K562 (cell line): ENCODE measurements at regions not wholly inside any gene's neighbourhood (a gene's known extent, or its start where the extent isn't known, plus 50 kb on each side); places are given as distances from the start of the nearest gene placed in this dataset.

ENCODE experiments used
- ATAC-seq: fragments of 200-7000 bp; cut with Tn5 transposase; 3 replicates; pipeline ENCODE4 v1.9.1; 2020; ENCODE audit warnings: moderate library complexity
- BruUV-seq: library from RNA; stranded (reverse); fragments of 400-500 nt; replicated peaks from 2 replicates; lab custom pipeline; 2021; lab: Mats Ljungman, UMichigan
- CTCF ChIA-PET: fragments of 300-600 bp; formaldehyde crosslinking; extraction: SDS; loops from one replicate; lab custom pipeline; 2021; ENCODE audit warnings: low intra/inter-chr PET ratio; lab: Yijun Ruan, JAX
- POLR2A ChIA-PET: fragments of 300-600, 350-650 bp; sonication (Branson Sonifier 250); formaldehyde crosslinking; extraction: SDS; loops from one replicate; lab custom pipeline; 2021; ENCODE audit warnings: antibody characterized with exemption, inconsistent platforms; lab: Yijun Ruan, JAX
- DNase-seq, 4 experiments: peaks; one replicate each; pipeline versions ENCODE4 v3.0.0 to v3.0.0-alpha.2; 2011 to 2018; ENCODE audit warnings: low spot score in 3 of 4, mixed read lengths in 3 of 4; ENCODE audit errors: extremely low read depth in 1 of 4
- FAIRE-seq: peaks from 2 replicates; lab custom pipeline; 2011; peaks lifted over from hg19 to GRCh38; lab: Jason Lieb, UNC
- H2AFZ ChIP-seq: 2 replicates; pipeline ENCODE4 v1.6.0; 2011; ENCODE audit warnings: low read depth, low read length, control low read depth, inconsistent platforms
- H3K27ac ChIP-seq: fragments of 200-600 bp; 3 replicates; pipeline ENCODE4 v1.8.0; 2011; ENCODE audit warnings: low read depth, mild to moderate bottlenecking, control low read depth, inconsistent platforms, low read length, moderate library complexity, mixed read lengths; ENCODE audit errors: extremely low read depth
- H3K27me3 ChIP-seq, 2 experiments: fragments of 300-600 bp in 1 of 2; 2 replicates in 1 of 2; 3 replicates in 1 of 2; pipeline versions ENCODE4 v1.6.0 to v1.8.0; 2011; ENCODE audit warnings: inconsistent platforms in 2 of 2, low read length in 2 of 2, mild to moderate bottlenecking in 1 of 2, mixed read lengths in 1 of 2, moderate library complexity in 1 of 2; ENCODE audit not compliant: control insufficient read depth in 2 of 2, insufficient read depth in 2 of 2
- H3K36me3 ChIP-seq: fragments of 300-600 bp; 3 replicates; pipeline ENCODE4 v1.8.0; 2011; ENCODE audit warnings: mild to moderate bottlenecking, low read length, inconsistent platforms; ENCODE audit not compliant: control insufficient read depth, insufficient read depth
- H3K4me1 ChIP-seq, 2 experiments: fragments of 200-600 bp in 1 of 2; replicated peaks in 1 of 2; 2 replicates in 1 of 2; 3 replicates in 1 of 2; pipeline versions ENCODE4 v1.5.1 to v1.8.0; 2011; ENCODE audit warnings: inconsistent platforms in 2 of 2, low read length in 2 of 2, mild to moderate bottlenecking in 1 of 2, mixed read lengths in 1 of 2, moderate library complexity in 1 of 2; ENCODE audit not compliant: control insufficient read depth in 2 of 2, insufficient read depth in 2 of 2
- H3K4me2 ChIP-seq: 2 replicates; pipeline ENCODE4 v1.6.1; 2011; ENCODE audit warnings: low read length, control low read depth, inconsistent platforms, mixed read lengths; ENCODE audit not compliant: insufficient read depth
- H3K4me3 ChIP-seq: fragments of 200-600 bp; sonication (generic), shearing (Covaris generic); 2 replicates; pipeline ENCODE4 v1.5.1; 2016; ENCODE audit warnings: control low read depth, inconsistent platforms
- H3K79me2 ChIP-seq: fragments of 200-600 bp; 3 replicates; pipeline ENCODE4 v1.8.0; 2011; ENCODE audit warnings: low read length, inconsistent platforms; ENCODE audit not compliant: control insufficient read depth, insufficient read depth
- H3K9ac ChIP-seq, 2 experiments: 2 replicates each; pipeline versions ENCODE4 v1.6.0 to v1.6.1; 2011; ENCODE audit warnings: low read depth in 2 of 2, low read length in 2 of 2, control low read depth in 1 of 2, inconsistent platforms in 1 of 2, mild to moderate bottlenecking in 1 of 2, mixed read lengths in 1 of 2; ENCODE audit not compliant: insufficient read depth in 1 of 2
- H3K9me1 ChIP-seq: one replicate; pipeline ENCODE4 v1.6.0; 2011; ENCODE audit warnings: inconsistent platforms, mild to moderate bottlenecking, low read length, moderate library complexity; ENCODE audit not compliant: control insufficient read depth, insufficient read depth
- H3K9me3 ChIP-seq: replicated peaks from 2 replicates; pipeline ENCODE4 v1.5.1; 2011; ENCODE audit warnings: low read depth, low read length, inconsistent platforms; ENCODE audit not compliant: control insufficient read depth, insufficient read depth
- H4K20me1 ChIP-seq: replicated peaks from 2 replicates; pipeline ENCODE4 v1.6.1; 2011; ENCODE audit warnings: low read length, inconsistent platforms, mixed read lengths; ENCODE audit not compliant: control insufficient read depth, insufficient read depth
- CHCHD3 ChIP-seq: fragments of 250-450 bp; sonication (Bioruptor Pico); IDR thresholded peaks from 2 replicates; pipeline ENCODE4 v2.1.2; 2022; ENCODE audit warnings: mild to moderate bottlenecking
- HNRNPL ChIP-seq: fragments of 200-400 bp; formaldehyde crosslinking; IDR thresholded peaks from 2 replicates; pipeline ENCODE4 v1.6.1; 2017; ENCODE audit warnings: low read depth, mild to moderate bottlenecking, low read length
- IRF1 ChIP-seq: sonication (generic); formaldehyde crosslinking; IDR thresholded peaks from 2 replicates; pipeline ENCODE4 v1.8.0; 2022; ENCODE audit warnings: missing genetic modification reagents, mild to moderate bottlenecking, borderline replicate concordance
- POLR2AphosphoS2 ChIP-seq: IDR thresholded peaks from 2 replicates; pipeline ENCODE4 v1.6.1; 2012; ENCODE audit warnings: low read length, improper control_type of control experiment
- WGBS: fragments of 100-300 bp; shearing (Covaris generic); methylation state at CpG from one replicate; pipeline ENCODE4 v1.1.6; 2016; ENCODE audit warnings: low coverage, mixed read lengths; ENCODE audit not compliant: insufficient coverage; ENCODE audit errors: missing lambda C conversion rate; 5-methylcytosine and 5-hydroxymethylcytosine counted together
- in situ Hi-C: fragments of 300-500 bp; cut with MboI; formaldehyde crosslinking; loops from 4 replicates; pipeline ENCODE4 v1.15.0; 2018; ENCODE audit warnings: inconsistent platforms, mixed read lengths
- intact Hi-C: fragments of 100-400 bp; cut with micrococcal nuclease; formaldehyde crosslinking; loops from 2 replicates; pipeline ENCODE4 v1.14.2; 2022
- TF ChIP-seq, protein P1 (sequence below): IDR thresholded peaks from 2 replicates; pipeline ENCODE4 v1.6.1; 2014; ENCODE audit warnings: antibody characterized with exemption

DNA sequence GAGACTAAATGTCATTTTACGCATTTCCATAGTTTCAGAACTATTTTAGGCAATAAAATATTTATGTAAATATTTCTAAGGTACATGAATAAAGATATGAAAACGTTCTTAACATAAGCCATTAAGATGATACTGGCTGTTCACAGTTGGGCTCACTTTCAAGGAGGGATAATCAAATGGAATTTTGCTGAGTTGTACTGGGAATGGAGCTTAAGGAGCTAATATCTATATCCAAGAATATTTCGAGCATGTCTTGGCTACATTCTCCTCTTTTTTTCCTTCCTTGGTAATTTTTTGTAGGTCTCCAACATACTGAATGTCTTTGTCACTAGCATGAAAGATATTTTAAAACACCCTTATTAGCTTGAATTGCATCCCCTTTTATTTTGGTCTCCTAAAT lies 383.4 kb downstream of the RAP2B start:
- no peaks in the 10 kb centered on the region for H3K36me3 ChIP-seq
- no peak for FAIRE-seq

GRCh38 chr3:153547970-153548369 lies 385.9 kb downstream of the RAP2B start:
- no peaks in the 10 kb centered on the region for H3K9me3 ChIP-seq
- no peak overlapping the region for H3K4me2 ChIP-seq
- FAIRE-seq (no peak), DNase-seq (no peak), ATAC-seq (no peak)
- no peak overlapping the region for H3K9ac ChIP-seq
- no peak overlapping the region for H2AFZ ChIP-seq
- no peak overlapping the region for H3K27ac ChIP-seq
- no peaks in the 10 kb centered on the region for H3K9me1 ChIP-seq
- H4K20me1 ChIP-seq: no peaks in the 10 kb centered on the region
- no peaks in the 10 kb centered on the region for H3K27me3 ChIP-seq
- no peaks in the 10 kb centered on the region; a peak in 1 of 5 replicates for H3K4me1 ChIP-seq
- 6% methylated on average over 1 of the region's 1 CpG for WGBS
- H3K4me3 ChIP-seq: no peak overlapping the region
- CTCF ChIA-PET: no interaction called here
- in situ Hi-C loops (no loop called here), intact Hi-C loops (no loop called here)
- BruUV-seq: no TSS peak
- no peaks in the 10 kb centered on the region for H3K79me2 ChIP-seq
- POLR2A ChIA-PET: interaction anchor here (1.3 kb wide), 1 partner anchor 16 kb away, joined by 4 read pairs; no protein-coding TSS in a partner anchor
- no peaks in the 10 kb centered on the region for H3K36me3 ChIP-seq
- TF ChIP-seq CHCHD3 (CRISPR knock-in tag) (no peak), HNRNPL (no peak), IRF1 (CRISPR knock-in tag) (no peak)

More for the DNA sequence above, 383.4 kb downstream of the RAP2B start:
- no peak overlapping the region for H2AFZ ChIP-seq
- H3K4me2 ChIP-seq: no peak overlapping the region
- H3K9me1 ChIP-seq: no peaks in the 10 kb centered on the region
- POLR2A ChIA-PET: no interaction called here
- H3K79me2 ChIP-seq: no peaks in the 10 kb centered on the region
- CTCF ChIA-PET: no interaction called here
- DNase-seq (no peak), ATAC-seq (no peak)
- H4K20me1 ChIP-seq: no peaks in the 10 kb centered on the region
- no peaks in the 10 kb centered on the region for H3K9me3 ChIP-seq
- in situ Hi-C loops (no loop called here), intact Hi-C loops (no loop called here)
- no peak overlapping the region for H3K9ac ChIP-seq
- no peaks in the 10 kb centered on the region for H3K27me3 ChIP-seq
- no peaks in the 10 kb centered on the region; a peak in 1 of 5 replicates for H3K4me1 ChIP-seq
- 6% methylated on average over 3 of the region's 3 CpGs for WGBS
- H3K4me3 ChIP-seq: no peak overlapping the region
- no peak for TF ChIP-seq POLR2AphosphoS2
- TF ChIP-seq, protein P1, sequence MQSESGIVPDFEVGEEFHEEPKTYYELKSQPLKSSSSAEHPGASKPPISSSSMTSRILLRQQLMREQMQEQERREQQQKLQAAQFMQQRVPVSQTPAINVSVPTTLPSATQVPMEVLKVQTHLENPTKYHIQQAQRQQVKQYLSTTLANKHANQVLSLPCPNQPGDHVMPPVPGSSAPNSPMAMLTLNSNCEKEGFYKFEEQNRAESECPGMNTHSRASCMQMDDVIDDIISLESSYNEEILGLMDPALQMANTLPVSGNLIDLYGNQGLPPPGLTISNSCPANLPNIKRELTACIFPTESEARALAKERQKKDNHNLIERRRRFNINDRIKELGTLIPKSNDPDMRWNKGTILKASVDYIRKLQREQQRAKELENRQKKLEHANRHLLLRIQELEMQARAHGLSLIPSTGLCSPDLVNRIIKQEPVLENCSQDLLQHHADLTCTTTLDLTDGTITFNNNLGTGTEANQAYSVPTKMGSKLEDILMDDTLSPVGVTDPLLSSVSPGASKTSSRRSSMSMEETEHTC: no peak
- H3K27ac ChIP-seq: no peak overlapping the region
- no TSS peak for BruUV-seq
